HepG2 (cell line): ENCODE measurements at regions not wholly inside any gene's neighbourhood (a gene's known extent, or its start where the extent isn't known, plus 50 kb on each side); places are given as distances from the start of the nearest gene placed in this dataset.
A peak's percentile ranks its signal among the peaks of the same experiment; 100 is the strongest.

Experiments used
- FOXA3 ChIP-seq: IDR thresholded peaks from 2 replicates; pipeline ENCODE4 v1.6.1; 2016; ENCODE audit warnings: missing genetic modification reagents, missing compliant biosample characterization
- GATAD2A ChIP-seq: IDR thresholded peaks from 2 replicates; pipeline ENCODE4 v1.6.1; 2016
- PCBP2 ChIP-seq: fragments of 200-400 bp; formaldehyde crosslinking; optimal IDR thresholded peaks from 2 replicates; pipeline ENCODE3; 2018; ENCODE audit warnings: low read length, low read depth; ENCODE audit not compliant: poor library complexity, severe bottlenecking
- SOX13 ChIP-seq, 3 experiments: fragments of 450-650 bp in 1 of 3; sonication (generic) in 1 of 3; formaldehyde crosslinking in 1 of 3; IDR thresholded peaks in 2 of 3; conservative IDR thresholded peaks in 1 of 3; 2 replicates each; pipeline versions ENCODE4 v1.5.0 to v1.6.1; 2016 to 2020; ENCODE audit warnings: antibody characterized with exemption in 1 of 3, mild to moderate bottlenecking in 1 of 3, missing compliant biosample characterization in 1 of 3, missing genetic modification reagents in 1 of 3, moderate library complexity in 1 of 3
- TF ChIP-seq, protein P1 (sequence below): sonication (generic); formaldehyde crosslinking; IDR thresholded peaks from 2 replicates; pipeline ENCODE4 v1.4.0; 2020; ENCODE audit warnings: missing genetic modification reagents
- TF ChIP-seq, protein P2 (sequence below): sonication (generic); formaldehyde crosslinking; IDR thresholded peaks from 2 replicates; pipeline ENCODE4 v1.9.0; 2021; ENCODE audit warnings: missing genetic modification reagents, mild to moderate bottlenecking, borderline replicate concordance
- TF ChIP-seq, protein P3 (sequence below): IDR thresholded peaks from 2 replicates; pipeline ENCODE4 v1.6.1; 2016; ENCODE audit warnings: control low read depth
- TF ChIP-seq, protein P4 (sequence below): fragments of 450-650 bp; IDR thresholded peaks from 2 replicates; pipeline ENCODE4 v1.6.1; 2017
- TF ChIP-seq, protein P5 (sequence below): IDR thresholded peaks from 2 replicates; pipeline ENCODE4 v1.4.0; 2020; ENCODE audit warnings: mild to moderate bottlenecking, missing genetic modification reagents

DNA sequence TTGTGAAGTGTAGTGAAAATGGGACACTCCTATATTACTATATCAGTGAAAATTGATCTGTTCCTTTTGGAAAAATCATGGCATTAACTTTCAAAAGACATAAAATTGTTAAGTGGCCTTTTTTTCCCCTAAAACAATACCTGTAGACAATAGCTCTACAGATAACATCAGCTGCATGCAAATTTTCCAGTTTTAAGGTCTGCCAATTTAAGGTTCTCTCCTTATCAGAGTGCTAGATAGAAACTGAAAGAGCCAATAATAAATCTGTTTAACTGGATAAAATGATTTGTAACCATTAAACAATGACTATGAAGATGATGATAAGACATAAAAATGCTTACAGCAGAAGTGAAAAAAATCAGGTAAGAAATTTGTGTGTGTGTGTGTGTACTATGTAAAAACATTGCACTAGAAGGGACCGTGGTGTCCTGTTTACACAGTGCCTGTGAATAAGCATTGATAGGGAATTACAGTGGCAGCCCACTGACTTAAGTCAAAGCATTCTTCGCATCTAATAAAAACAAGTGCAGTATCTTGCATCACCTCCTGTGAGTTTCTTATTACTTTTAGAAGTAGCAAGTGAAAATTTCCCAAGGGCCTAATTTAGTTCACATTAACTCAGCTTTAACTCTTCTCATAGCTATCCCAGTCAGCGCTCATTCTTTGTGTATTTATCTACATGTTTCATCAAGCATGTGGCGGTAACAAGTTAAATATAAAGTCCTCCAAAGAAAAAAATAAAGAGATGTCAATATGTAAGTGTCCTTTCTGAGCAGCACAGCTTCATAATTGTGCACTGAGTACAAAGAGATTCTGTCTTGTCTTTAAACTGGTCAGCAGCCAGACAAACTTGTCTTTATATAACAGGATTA, 261.9 kb downstream of the ARL4A start (continued):
- TF ChIP-seq, protein P1, sequence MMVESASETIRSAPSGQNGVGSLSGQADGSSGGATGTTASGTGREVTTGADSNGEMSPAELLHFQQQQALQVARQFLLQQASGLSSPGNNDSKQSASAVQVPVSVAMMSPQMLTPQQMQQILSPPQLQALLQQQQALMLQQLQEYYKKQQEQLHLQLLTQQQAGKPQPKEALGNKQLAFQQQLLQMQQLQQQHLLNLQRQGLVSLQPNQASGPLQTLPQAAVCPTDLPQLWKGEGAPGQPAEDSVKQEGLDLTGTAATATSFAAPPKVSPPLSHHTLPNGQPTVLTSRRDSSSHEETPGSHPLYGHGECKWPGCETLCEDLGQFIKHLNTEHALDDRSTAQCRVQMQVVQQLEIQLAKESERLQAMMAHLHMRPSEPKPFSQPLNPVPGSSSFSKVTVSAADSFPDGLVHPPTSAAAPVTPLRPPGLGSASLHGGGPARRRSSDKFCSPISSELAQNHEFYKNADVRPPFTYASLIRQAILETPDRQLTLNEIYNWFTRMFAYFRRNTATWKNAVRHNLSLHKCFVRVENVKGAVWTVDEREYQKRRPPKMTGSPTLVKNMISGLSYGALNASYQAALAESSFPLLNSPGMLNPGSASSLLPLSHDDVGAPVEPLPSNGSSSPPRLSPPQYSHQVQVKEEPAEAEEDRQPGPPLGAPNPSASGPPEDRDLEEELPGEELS (CRISPR knock-in tag), result 0 out of 2 replicates have a peak, but pooled peaks have one; percentile 19
- no peak for TF ChIP-seq SOX13 (IDR thresholded peaks at IDR 0.05)
- 0 out of 4 replicates have a peak, but pooled peaks of 1 of the 2 experiments have one; percentile 5 for TF ChIP-seq SOX13 (CRISPR knock-in tag; conservative IDR thresholded peaks at IDR 0.05 in 1 of 2, IDR thresholded peaks at IDR 0.05 in 1 of 2)
- TF ChIP-seq PCBP2, result no peak
- TF ChIP-seq, protein P2, sequence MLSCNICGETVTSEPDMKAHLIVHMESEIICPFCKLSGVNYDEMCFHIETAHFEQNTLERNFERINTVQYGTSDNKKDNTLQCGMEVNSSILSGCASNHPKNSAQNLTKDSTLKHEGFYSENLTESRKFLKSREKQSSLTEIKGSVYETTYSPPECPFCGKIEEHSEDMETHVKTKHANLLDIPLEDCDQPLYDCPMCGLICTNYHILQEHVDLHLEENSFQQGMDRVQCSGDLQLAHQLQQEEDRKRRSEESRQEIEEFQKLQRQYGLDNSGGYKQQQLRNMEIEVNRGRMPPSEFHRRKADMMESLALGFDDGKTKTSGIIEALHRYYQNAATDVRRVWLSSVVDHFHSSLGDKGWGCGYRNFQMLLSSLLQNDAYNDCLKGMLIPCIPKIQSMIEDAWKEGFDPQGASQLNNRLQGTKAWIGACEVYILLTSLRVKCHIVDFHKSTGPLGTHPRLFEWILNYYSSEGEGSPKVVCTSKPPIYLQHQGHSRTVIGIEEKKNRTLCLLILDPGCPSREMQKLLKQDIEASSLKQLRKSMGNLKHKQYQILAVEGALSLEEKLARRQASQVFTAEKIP (CRISPR knock-in tag), result no peak
- peak; percentile 52 for TF ChIP-seq GATAD2A (CRISPR knock-in tag)
- TF ChIP-seq, protein P3, sequence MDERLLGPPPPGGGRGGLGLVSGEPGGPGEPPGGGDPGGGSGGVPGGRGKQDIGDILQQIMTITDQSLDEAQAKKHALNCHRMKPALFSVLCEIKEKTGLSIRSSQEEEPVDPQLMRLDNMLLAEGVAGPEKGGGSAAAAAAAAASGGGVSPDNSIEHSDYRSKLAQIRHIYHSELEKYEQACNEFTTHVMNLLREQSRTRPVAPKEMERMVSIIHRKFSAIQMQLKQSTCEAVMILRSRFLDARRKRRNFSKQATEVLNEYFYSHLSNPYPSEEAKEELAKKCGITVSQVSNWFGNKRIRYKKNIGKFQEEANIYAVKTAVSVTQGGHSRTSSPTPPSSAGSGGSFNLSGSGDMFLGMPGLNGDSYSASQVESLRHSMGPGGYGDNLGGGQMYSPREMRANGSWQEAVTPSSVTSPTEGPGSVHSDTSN (CRISPR knock-in tag), result no peak
- TF ChIP-seq, protein P4, sequence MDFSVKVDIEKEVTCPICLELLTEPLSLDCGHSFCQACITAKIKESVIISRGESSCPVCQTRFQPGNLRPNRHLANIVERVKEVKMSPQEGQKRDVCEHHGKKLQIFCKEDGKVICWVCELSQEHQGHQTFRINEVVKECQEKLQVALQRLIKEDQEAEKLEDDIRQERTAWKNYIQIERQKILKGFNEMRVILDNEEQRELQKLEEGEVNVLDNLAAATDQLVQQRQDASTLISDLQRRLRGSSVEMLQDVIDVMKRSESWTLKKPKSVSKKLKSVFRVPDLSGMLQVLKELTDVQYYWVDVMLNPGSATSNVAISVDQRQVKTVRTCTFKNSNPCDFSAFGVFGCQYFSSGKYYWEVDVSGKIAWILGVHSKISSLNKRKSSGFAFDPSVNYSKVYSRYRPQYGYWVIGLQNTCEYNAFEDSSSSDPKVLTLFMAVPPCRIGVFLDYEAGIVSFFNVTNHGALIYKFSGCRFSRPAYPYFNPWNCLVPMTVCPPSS, result no peak
- peak; percentile 87 for TF ChIP-seq FOXA3 (CRISPR knock-in tag)
- TF ChIP-seq, protein P5, sequence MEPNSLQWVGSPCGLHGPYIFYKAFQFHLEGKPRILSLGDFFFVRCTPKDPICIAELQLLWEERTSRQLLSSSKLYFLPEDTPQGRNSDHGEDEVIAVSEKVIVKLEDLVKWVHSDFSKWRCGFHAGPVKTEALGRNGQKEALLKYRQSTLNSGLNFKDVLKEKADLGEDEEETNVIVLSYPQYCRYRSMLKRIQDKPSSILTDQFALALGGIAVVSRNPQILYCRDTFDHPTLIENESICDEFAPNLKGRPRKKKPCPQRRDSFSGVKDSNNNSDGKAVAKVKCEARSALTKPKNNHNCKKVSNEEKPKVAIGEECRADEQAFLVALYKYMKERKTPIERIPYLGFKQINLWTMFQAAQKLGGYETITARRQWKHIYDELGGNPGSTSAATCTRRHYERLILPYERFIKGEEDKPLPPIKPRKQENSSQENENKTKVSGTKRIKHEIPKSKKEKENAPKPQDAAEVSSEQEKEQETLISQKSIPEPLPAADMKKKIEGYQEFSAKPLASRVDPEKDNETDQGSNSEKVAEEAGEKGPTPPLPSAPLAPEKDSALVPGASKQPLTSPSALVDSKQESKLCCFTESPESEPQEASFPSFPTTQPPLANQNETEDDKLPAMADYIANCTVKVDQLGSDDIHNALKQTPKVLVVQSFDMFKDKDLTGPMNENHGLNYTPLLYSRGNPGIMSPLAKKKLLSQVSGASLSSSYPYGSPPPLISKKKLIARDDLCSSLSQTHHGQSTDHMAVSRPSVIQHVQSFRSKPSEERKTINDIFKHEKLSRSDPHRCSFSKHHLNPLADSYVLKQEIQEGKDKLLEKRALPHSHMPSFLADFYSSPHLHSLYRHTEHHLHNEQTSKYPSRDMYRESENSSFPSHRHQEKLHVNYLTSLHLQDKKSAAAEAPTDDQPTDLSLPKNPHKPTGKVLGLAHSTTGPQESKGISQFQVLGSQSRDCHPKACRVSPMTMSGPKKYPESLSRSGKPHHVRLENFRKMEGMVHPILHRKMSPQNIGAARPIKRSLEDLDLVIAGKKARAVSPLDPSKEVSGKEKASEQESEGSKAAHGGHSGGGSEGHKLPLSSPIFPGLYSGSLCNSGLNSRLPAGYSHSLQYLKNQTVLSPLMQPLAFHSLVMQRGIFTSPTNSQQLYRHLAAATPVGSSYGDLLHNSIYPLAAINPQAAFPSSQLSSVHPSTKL (CRISPR knock-in tag), result peak; percentile 45
